NCI-H1436 (cell line): ENCODE measurements at regions not wholly inside any gene's neighbourhood (a gene's known extent, or its start where the extent isn't known, plus 50 kb on each side); places are given as distances from the start of the nearest gene placed in this dataset.

Experiments
- DNase-seq: peaks from one replicate; lab custom pipeline; 2025; lab: John Stamatoyannopoulos, UW

DNA sequence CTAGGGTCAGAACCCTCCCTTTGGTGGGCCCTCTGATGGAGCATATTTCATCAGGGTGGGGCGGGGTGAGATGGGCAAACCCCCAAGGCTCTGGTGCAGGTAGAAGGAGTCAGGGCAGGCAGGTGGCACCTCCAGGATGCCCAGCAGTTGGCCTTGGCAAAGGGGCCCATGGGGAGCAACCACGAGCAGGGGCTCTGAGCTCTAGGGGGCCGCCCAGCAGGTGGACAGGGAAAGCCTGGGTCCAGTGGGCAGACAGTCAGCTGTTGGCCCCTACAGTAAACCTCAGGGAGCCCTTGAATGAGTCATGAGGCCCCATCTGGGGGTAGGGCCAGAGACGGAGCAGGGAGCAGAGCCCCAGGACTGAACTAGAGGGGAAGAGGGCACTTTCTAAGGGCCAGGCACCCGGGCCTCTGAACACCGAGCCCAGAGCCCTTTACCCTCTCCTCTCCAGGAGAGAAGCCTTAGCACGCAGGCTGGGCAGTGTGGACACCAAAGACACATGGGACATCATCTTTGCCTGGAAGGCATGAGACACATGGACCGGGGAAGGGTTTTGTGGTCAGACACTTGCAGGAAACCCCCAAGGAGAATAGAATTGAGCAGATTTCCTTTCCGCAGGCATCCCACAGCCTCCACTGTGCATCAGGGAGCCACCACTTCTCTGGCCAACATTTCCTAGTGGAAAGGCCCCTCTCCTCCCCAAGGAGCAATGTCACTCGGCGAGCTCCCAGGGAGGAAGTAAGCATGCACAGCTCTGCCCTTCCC lies 257.3 kb downstream of the GLI2 start:
- no peak for DNase-seq

DNA sequence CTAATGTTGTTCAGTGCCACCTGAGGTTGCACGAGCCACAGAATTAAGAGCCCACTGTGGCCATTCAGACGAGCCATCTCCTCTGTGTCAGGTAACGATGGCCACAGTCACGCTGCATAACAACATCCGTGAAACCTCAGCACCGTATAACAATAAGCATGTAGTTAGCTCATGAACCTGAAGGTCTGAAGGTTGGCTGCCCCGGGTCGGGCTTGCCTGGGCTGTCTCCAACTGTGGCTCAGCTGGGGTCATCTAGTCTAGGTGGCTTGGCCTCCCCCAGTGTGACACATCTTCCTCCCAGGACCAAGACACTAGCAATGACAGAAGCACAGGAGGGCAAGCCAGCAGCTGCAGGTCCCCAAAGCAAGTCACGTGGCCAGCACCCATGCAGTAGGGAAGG lies 258.0 kb downstream of the GLI2 start:
- DNase-seq, result no peak

DNA sequence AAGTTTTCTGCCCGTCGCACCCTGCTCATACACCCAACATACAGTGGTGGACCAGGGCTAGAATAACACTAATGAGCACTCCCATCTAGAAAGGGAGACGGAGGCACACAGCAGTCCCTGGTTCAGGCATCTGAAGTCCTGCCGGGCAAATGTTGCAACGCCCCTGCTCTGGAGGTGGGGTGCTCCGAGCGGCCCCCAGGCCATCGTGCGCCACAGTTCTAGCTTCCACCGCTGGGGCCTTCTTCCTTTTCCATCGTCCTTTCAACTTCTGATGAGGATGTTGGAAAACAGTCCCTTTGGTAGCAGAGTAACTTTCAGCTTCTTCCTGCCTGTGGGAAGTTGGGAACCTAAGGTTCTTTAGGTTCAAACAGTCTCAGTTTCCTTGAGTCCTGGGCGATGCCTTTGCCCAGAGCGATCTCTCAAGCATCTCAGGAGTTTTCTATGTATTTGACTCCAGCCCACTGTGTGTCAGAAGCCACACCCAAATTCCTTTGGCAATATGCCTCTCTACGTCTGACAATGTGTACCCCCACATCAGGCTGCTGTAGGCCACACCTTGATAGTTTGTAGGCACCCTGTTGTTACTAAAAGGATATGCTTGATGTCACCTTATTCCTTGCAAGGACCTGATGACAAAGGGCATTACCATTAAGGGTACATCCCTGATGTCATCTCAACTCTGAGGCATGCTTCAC lies 258.8 kb downstream of the GLI2 start:
- DNase-seq, result no peak

DNA sequence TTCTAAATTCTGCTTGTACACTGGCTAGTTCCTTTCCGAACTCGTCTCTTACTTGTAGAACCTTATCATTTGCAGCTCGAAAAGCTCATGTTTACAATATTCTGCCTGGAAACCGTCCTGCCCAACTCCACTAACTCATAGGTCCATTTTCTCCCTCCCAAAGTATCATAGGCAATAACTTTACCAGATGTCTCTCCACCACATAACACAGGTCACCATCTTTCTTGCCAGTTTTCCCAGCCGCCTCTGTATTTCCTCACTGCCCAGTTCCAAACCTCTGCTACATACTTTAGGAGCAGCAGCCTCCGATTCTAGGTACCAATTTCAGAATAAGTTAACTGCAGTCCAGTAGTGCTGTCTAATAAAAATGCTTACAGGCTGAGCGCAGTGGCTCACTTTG lies 259.5 kb downstream of the GLI2 start:
- no peak for DNase-seq

DNA sequence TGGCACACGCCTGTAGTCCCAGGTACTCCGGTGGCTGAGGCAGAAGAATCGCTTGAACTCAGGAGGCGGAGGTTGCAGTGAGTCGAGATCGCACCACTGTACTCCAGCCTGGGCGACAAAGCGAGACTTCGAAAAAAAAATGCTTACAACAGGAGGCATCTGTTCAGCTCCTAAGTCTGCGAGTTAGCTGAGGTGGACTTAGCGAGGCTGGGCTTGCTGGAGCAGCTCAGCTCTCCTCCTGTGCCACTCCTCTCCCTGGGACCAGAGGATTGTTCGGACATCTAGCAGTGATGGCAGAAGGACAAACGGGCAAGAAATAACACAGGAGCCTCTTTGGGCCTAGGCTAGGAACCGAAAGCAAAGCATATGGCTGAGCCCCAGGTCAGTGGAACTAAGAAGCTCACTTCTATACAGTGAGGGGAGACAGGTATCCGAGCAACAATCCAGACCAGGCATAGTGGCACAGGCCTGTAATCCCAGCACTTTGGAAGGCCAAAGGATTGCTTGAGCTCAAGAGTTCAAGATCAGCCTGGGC lies 260.1 kb downstream of the GLI2 start:
- no peak for DNase-seq

DNA sequence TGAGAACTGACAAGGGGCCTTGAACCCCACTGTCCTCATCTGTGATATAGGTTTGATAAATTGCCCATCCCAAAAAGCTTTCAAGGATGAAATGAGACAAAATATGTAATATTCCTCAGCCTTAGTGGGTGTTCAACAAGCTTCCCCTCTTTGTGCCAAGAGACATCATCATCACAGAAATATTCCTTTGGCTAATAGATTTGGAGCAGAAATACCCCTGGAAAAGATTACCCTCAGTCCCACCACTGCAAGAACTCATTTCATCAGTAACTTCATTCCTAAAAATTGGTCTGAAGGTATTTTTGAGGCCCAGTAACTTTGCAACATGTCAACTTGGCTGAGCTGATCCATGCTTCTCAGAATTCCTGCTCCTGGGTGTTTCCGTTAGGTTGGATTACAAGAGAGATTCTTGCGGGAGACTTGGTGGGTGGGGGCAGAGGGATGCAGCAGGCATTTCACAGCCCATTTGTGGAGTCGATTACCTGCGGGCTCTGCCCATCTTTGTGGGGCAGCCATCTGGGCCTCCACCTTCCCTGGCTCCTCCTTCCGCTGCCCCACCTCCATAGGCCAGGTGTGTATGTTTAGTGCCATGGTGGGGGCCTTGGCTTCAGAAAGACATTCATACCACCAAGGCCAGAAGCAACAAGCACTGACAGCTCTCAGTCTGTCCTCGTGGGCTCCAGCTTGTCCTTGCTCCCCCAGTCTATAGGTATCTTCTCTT lies 263.9 kb downstream of the GLI2 start:
- no peak for DNase-seq

DNA sequence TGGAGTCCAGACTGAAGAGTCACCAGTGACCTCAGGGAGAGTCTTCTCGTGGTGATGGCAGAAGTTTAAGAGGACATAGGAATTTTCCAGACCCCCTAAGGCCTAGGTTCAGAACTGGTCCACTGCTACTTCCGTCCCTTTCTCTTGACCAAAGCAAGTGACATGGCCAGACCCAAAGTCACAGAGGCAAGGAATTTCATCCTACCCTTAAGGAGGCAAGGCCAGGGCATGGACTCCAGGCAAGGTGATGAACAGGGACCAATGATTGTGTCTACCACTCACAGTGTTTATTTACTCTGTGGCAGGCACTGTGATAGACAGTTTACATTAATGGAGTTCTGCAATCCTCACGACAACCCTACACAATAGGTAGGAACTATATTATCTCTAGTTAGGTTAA lies 265.1 kb downstream of the GLI2 start:
- DNase-seq, result no peak

DNA sequence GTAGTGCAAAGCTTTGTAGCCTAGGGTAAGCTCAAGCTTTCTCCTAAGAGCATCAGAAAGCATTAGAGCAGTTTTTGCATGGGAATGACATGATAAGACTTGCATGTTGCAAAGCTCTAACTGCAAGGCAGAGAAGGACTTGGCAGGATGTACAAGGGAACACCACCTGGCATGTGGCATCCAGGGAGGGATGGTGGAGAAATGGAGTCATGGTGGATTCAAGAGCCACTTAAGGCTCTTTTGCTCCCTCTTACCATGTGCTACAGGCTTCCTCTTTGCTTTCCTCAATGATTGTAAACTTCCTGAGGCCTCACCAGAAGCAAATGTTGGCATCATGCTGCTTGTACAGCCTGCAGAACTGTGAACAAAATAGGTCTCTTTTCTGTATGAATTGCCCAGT lies 266.0 kb downstream of the GLI2 start:
- no peak for DNase-seq

DNA sequence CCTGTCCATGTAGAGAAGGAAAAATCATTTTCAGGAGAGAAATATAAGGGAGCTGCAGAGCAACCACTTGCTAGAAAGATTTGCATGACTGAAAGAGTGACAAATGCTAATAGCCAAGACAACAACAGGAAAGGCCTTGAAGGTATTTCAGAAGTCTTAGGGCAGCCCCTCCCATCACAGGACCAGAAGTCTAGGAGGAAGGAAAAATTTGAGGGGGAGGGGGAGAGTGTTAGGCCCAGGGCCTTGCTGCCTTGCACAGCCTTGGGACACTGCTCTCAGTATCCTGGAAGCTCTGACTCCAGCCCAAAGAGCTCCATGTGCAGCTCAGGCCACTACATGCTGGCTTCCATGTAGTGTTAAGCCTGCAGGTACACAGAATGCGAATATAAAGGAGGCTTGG lies 266.9 kb downstream of the GLI2 start:
- DNase-seq, result no peak

DNA sequence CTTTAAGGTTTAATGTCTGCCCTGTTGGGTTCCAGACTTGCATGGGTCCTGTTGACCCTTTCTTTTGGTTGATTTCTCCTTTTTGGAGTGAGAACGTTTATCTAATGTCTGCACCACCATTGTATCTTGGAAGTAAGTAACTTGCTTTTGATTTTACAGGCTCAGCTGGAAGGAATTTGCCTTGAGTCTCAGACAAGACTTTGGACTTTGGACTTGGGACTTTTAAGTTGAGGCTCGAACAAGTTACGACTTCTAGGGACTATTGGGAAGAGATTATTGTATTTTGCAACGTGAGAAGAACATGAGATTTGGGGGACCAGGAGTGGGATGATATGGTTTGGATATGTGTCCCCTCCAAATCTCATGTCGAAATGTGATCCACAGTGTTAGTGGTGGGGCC lies 267.7 kb downstream of the GLI2 start:
- no peak for DNase-seq

DNA sequence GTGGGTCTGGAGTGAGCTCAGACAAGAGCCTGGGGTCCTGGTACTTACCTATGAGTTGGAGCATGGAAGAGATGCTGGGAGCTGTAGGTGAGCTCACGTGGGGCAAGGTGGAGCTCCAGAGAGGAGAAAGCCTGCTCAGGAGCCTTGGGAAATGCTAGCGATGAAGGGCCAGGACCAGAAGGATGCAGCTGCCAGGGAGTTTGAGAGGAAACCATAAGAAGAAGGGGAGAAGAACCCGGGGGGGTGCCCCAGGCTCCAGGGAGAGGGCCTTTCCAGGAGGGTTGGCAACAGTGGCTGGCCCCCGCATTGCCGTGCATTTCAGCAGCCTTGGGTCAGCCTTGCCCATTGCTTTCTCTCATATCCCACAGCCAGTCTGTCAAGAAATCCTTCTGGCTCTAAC lies 268.7 kb downstream of the GLI2 start:
- no peak for DNase-seq

DNA sequence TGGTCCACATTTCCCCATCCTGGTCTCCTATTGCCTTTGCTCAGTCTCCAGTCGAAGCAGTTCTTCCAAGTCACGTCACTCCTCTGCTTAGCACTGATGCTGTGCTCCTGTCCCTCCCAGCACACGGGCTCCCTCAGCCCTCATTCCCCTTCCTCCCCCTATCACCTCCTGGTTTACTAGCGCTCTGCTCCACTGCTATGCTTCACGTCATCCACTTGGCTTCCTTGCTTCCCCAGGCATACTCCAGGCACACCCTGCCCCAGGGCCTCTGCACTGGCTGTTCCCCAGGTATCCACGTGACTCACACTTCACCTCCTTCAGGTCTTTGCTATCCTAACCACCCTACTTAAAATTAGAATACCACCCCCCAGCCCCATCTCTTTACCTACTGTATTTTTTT lies 269.3 kb downstream of the GLI2 start:
- DNase-seq, result no peak

DNA sequence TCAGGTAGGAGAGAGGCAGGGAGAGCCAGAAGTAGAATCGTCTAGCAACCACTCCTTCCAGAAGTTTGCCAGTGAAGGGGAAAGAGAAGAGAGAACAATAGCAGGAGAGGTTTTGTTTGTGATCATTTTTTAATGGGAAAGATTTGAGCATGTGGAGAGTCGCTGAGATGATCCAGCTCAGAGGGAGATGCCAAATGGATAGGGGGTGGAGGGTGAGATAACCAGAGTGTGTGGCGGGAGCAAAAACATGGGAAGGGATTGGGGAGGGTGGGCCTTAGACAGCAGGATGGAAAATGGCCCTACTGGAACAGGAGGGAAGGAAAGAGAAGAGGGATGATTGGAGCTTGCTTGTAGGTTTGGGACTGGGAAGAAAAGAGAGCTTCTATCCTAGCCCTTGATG lies 269.8 kb downstream of the GLI2 start:
- no peak for DNase-seq

DNA sequence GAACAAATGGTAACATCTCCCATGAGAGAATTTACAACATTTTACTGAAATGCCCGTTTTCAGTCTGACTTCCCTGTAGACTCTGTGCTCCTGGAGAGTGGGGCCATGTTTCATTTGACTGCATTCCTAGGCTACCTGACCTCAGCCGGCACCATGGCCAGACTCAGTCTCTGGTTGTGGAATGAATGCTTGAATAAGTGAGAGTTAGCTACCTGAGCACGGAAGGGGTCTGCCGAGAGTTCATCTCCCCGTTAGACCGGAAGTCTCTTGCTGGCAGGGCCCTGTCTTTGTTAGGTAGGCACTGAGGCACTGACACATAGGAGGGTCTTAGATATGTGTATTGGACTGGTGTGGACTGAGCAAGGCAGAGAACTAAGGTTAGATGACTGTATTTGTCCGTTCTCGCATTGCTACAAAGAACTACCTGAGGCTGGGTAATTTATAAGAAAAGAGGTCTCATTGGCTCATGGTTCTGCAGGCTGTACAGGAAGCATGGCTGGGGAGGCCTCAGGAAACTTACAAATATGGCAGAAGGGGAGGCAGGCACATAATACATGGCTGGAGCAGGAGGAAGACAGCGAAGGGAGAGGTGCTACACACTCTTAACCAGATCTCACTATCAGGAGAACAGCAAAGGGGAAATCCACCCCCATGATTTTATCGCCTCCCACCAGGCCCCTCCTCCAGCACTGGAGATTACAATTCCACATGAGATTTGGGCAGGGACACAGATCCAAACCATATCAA lies 271.2 kb downstream of the GLI2 start:
- DNase-seq, result no peak

DNA sequence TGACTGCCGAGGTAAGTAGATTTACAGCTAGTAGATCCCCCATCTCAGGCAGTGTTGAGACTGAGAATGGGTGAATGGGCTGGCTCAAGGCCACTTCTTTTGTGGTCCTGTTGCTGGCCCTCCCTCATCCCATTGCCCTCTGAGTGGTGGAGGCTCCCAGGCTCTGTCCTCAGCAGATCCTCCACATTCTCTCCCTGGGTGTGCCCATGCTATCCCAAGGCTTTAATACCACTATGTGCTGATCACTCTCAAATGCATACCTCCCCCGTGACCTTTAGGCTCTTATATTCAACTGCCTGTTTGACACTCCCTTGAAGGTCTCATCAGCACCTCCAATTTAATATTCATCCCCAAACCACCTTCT lies 271.8 kb downstream of the GLI2 start:
- DNase-seq, result no peak

DNA sequence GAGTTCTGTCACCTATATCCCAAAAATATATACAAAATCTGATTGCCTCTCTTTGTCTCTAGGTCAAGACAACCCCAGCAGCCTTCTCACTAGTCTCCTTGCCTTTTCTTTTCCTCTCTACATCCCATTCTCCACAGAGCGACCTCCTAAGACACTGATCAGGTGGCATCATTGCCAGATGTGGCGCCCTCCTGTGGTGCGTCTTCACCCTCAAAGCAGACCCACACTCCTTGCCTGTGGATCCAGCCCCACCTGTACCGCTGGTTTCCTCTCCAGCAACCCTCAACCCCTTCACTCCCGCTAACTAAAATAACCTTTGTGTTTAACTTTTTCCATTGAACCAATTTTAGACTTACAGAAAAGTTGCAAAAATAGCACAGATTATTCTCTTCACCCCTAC lies 273.3 kb downstream of the GLI2 start:
- no peak for DNase-seq

DNA sequence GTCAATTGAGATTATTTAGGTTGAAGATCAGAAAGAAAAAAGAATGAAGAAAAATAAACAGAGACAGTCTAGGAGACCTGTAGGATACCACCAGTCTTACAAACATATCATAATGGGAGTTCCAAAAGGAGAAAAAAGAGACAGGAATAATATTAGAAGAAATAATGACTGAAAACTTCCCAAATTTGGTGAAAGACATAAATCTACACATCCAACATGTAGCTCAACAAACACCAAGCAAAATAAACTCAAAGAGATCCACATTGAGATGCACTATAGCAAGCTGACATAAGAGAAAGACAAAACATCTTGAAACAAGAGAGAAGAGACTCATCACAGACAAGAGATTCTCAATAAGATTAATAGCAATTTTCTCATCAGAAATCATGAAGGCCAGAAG lies 274.0 kb downstream of the TFCP2L1 start:
- DNase-seq, result no peak

DNA sequence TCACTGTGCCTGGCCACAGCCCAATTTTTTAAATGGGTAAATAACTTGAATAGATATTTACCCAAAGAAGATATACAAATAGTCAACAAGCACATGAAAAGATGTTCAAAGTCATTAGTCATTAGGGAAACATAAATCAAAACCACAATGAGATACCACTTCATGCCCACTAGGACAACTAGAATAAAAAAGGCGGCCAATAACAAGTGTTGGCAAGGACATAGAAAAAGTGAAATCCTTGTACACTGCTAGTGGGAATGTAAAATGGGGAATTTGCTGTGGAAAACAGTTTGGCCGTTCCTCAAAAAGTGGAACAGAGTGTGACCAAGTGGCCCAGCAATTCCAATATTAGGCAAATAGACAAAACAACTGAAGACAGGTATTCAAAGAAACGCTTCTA lies 270.1 kb downstream of the TFCP2L1 start:
- DNase-seq, result no peak

DNA sequence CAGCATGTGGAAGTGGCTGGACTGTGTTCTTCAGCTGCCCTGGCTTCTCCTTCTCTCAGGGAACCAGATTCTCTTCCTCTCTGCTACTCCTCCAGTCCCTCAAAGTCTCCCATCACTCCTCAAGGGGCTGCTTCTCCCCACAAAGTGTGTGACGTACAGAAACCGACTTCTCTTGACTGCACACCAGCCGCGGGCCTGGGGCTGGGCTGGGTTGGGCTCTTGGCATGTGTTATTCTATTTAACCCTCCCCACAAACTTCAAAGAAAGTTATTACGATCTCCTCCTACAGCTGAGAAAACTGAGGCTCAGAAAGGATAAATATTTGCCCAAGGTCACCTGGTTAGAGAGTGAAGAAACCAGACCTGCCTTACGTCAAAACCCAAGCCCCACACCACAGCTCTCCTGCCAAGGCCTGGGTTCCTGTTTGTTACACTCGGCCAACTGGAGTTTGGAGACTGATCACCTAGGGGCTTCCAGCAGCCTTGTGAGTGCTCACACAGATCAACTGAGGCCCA lies 269.0 kb downstream of the TFCP2L1 start:
- DNase-seq, result no peak

DNA sequence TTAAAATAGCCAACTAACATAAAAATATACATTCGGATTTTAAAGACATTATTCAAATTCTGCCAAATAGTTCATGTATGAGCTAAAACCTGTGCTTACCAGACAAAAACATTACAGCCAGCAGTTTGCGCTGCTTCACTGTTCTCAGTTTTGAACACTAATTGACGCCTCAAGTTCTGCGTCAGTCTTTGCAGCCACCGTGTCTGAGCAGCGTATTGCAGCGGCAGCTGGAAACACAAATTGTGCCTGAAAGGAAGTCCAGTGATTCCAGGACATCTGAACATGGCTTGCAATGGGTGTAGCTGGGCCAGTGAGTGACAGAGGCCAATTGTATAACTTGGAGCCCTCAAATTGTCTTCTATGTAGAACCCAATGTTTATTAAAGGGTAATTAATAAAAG lies 267.6 kb downstream of the TFCP2L1 start:
- no peak for DNase-seq

DNA sequence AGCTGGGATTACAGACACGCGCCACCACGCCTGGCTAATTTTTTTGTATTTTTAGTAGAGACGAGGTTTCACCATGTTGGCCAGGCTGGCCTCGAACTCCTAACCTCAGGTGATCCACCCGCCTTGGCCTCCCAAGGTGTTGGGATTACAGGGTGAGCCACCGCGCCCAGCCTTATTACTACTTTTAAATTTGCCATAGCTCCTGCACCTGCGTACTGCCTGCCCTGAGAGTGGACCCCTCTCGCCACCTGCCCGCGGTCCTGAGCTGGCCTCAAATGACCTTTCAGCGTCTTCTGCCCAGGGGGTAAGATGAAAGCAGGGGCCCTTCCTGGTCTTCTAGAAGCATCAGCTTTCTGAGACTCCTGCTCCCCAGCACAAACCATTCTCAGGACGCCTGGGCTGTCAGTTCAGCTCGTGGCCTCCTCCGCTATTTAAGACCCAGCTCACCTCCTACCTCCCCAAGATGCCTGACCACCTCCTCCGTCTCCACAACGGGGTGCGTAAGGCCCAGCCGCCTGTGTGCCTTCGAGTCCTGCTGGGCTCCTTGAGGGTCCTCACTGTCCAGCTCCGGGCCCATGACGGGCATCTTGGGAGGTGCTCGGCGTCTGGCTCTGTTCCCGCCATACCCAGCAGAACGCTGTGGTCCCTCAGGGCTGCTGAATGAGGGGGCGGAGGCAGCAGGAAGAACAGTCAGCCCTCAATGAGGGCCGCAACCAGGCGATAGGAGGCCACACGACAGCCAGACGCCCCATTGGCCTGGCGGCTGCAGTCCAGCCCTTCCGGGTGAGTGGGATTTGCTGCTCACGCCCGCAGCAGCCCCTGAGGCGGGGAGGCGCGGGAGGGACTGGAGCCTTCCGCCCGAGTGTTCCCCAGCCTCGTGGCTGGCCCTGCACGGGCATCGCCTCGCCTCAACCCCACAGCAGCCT lies 266.6 kb downstream of the TFCP2L1 start:
- DNase-seq, result no peak
